ENCODE measurements at regions not wholly inside any gene's neighbourhood (a gene's known extent, or its start where the extent isn't known, plus 50 kb on each side); places are given as distances from the start of the nearest gene placed in this dataset.

DNA sequence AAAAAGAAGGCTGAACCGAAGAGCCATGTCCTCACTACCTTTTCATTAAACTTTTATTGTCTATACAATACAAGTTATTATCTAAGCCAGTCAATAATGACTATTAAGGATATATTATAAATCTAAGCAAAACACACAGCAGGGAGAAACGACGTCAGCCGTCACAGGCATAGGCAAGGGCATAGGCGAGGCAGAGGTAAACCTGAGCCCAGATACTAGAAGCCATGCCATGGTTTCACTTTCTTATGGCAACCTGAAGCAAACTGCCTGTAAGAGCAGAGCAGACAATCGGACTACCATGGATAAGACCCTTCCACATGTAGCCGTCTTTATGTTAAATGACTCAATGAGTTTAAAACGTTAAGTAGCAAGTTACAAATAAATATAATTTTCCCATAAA is 238.5 kb upstream of the ZNF521 start:
- TF ChIP-seq POLR2AphosphoS5 (IDR thresholded peaks at IDR 0.05; ENCODE audit: borderline replicate concordance, low read depth, low read length) = no peak
- no peak for TF ChIP-seq EZH2 (IDR thresholded peaks at IDR 0.05)
- no peak for TF ChIP-seq FOXP2 (optimal IDR thresholded peaks at IDR 0.05; ENCODE audit: control extremely low read depth, extremely low read length, insufficient read depth)

Measured in SK-N-MC (cell line).